HL-60 (cell line): ENCODE measurements at regions not wholly inside any gene's neighbourhood (a gene's known extent, or its start where the extent isn't known, plus 50 kb on each side); places are given as distances from the start of the nearest gene placed in this dataset.

Experiments
- DNase-seq, 2 experiments: peaks; one replicate each; pipeline ENCODE4 v3.0.0-alpha.2; 2010 to 2020; ENCODE audit warnings: low read depth in 1 of 2, low spot score in 1 of 2
- H3K27ac ChIP-seq: fragments of 250-450 bp; sonication (Bioruptor Pico); replicated peaks from 2 replicates; pipeline ENCODE4 v1.5.1; 2020; ENCODE audit warnings: mild to moderate bottlenecking, moderate library complexity
- H3K27me3 ChIP-seq: fragments of 250-450 bp; sonication (Bioruptor Pico); 2 replicates; pipeline ENCODE4 v1.5.1; 2021; ENCODE audit warnings: mild to moderate bottlenecking, moderate library complexity; ENCODE audit not compliant: insufficient read depth, poor library complexity, severe bottlenecking
- H3K4me3 ChIP-seq: replicated peaks from 2 replicates; pipeline ENCODE4 v1.5.1; 2011; ENCODE audit warnings: mild to moderate bottlenecking, control low read depth, low read length; ENCODE audit not compliant: insufficient read depth
- CTCF ChIP-seq: IDR thresholded peaks from one replicate; pipeline ENCODE4 v1.5.1; 2011; ENCODE audit warnings: low read length, control low read depth, inconsistent platforms; ENCODE audit not compliant: insufficient read depth
- GABPA ChIP-seq: IDR thresholded peaks from 2 replicates; pipeline ENCODE4 v1.6.1; 2012; ENCODE audit warnings: low read depth
- POLR2AphosphoS5 ChIP-seq: IDR thresholded peaks from 2 replicates; pipeline ENCODE4 v1.6.1; 2012; ENCODE audit warnings: low read depth
- REST ChIP-seq: IDR thresholded peaks from 2 replicates; pipeline ENCODE4 v1.6.1; 2012; ENCODE audit warnings: low read depth; ENCODE audit not compliant: insufficient replicate concordance
- SPI1 ChIP-seq: IDR thresholded peaks from 2 replicates; pipeline ENCODE4 v1.6.1; 2012; ENCODE audit warnings: low read depth, mild to moderate bottlenecking, borderline replicate concordance

GRCh38 chr19:30169196-30169900 is 202.8 kb upstream of the ZNF536 start:
- TF ChIP-seq GABPA (no peak), CTCF (no peak), POLR2AphosphoS5 (no peak), REST (no peak), SPI1 (no peak)
- Histone ChIP-seq H3K27ac (no peak overlapping the region), H3K4me3 (no peak overlapping the region), H3K27me3 (no peaks in the 10 kb centered on the region)
- DNase-seq: no peak

GRCh38 chr19:30170081-30170480 is 202.1 kb upstream of the ZNF536 start:
- no peak for DNase-seq
- H3K4me3 ChIP-seq: no peak overlapping the region
- no peak for TF ChIP-seq SPI1
- TF ChIP-seq POLR2AphosphoS5: no peak
- no peak for TF ChIP-seq GABPA
- no peak for TF ChIP-seq CTCF
- TF ChIP-seq REST: no peak

GRCh38 chr19:30170495-30171137 is 201.6 kb upstream of the ZNF536 start:
- no peak overlapping the region for H3K27ac ChIP-seq

More at GRCh38 chr19:30170081-30170480, 202.1 kb upstream of the ZNF536 start:
- no peak overlapping the region for H3K27ac ChIP-seq
- no peaks in the 10 kb centered on the region for H3K27me3 ChIP-seq

More at GRCh38 chr19:30170495-30171137, 201.6 kb upstream of the ZNF536 start:
- Histone ChIP-seq H3K27me3 (no peaks in the 10 kb centered on the region), H3K4me3 (no peak overlapping the region)
- TF ChIP-seq REST: no peak
- TF ChIP-seq POLR2AphosphoS5: no peak
- TF ChIP-seq CTCF: no peak
- no peak for TF ChIP-seq GABPA
- no peak for TF ChIP-seq SPI1
- no peak for DNase-seq
